ENCODE measurements at regions not wholly inside any gene's neighbourhood (a gene's known extent, or its start where the extent isn't known, plus 50 kb on each side); places are given as distances from the start of the nearest gene placed in this dataset.

DNA sequence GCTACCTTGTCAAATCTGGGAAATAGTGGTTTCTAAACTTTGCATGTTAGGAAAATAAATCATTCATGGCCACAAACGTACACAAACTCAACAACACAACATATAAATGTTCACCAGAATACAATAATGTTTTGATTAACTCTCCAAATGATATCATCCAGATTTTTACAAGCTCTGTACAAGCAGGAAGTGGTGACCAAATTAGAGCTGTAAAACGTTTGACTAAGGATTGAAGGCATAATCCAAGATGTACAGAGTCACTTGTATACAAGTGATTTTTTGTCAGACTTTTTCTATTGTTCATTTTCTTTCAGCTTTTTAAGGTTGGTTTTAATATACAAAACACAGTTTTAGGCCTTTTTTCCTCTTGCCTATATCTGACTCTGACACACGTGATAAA lies 748.4 kb upstream of the GRM7 start:
- Histone ChIP-seq H3K36me3 (ENCODE audit: control insufficient read depth in 2 of 2, extremely low read depth in 1 of 2, insufficient read depth in 2 of 2, low read length in 2 of 2) (no peaks in the 10 kb centered on the region), H3K4me1 (ENCODE audit: control insufficient read depth, extremely low read depth, insufficient read depth, low read length) (no peaks in the 10 kb centered on the region), H3K27ac (ENCODE audit: insufficient read depth, low read depth, low read length) (no peak overlapping the region), H3K9me1 (replicated peaks; ENCODE audit: control insufficient read depth, extremely low read depth, insufficient read depth, low read length) (no peaks in the 10 kb centered on the region), H4K20me1 (replicated peaks; ENCODE audit: control insufficient read depth, extremely low read depth, insufficient read depth, low read length) (no peaks in the 10 kb centered on the region), H3K9ac (replicated peaks; ENCODE audit: extremely low read depth, insufficient read depth, low read length) (no peak overlapping the region), H3K79me2 (ENCODE audit: control insufficient read depth, insufficient read depth, low read length) (no peaks in the 10 kb centered on the region), H3K27me3 (ENCODE audit: control insufficient read depth in 2 of 2, insufficient read depth in 2 of 2, low read length in 2 of 2) (no peaks in the 10 kb centered on the region), H2AFZ (ENCODE audit: low read depth, low read length) (no peak overlapping the region), H3K9me3 (replicated peaks; ENCODE audit: control insufficient read depth, insufficient read depth, low read length) (peaks cover 4% of the 10 kb centered on the region), H3K4me3 (replicated peaks in 1 of 3; ENCODE audit: insufficient read depth in 1 of 3, low read depth in 1 of 3, low read length in 3 of 3) (no peak overlapping the region), H3K4me2 (ENCODE audit: insufficient read depth, low read length) (no peak overlapping the region)
- dilution Hi-C loops (cut with MboI; ENCODE audit: extremely low pct_ligation_motif_present, low sequenced_read_pairs), result no loop called here
- intact Hi-C loops (cut with micrococcal nuclease), result no loop called here
- FAIRE-seq (no peak), DNase-seq (ENCODE audit: low read depth, low spot score) (no peak)
- ChIA-PET CTCF (no interaction called here), POLR2A (no interaction called here)
- TF ChIP-seq FOS (IDR thresholded peaks at IDR 0.05; ENCODE audit: borderline replicate concordance, insufficient read depth, low read length) (no peak), POLR2A (IDR thresholded peaks at IDR 0.05; ENCODE audit: low read depth, low read length) (no peak), JUN (IDR thresholded peaks at IDR 0.05; ENCODE audit: borderline replicate concordance, insufficient read depth, insufficient read length, low read depth) (no peak)
- BruUV-seq (replicated peaks), result no TSS peak

DNA sequence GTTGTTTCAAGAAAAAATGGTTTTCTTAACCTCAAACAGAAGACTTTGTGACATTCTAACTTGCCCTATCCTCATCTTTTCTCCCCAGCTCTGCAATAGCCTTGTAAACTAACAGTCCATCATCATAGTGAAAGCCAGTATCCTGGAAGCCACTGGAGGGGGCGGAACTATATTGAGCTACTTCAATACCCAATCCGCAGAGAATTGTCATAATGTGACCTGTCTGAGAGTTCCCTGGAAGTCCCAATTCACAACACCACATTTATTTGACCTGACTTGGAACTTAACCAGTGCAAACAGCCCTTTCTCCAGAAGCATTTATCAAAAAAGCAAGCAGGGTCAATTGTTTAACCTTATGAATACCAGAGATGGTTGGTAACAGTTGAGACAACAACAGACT lies 747.6 kb upstream of the GRM7 start:
- TF ChIP-seq EZH2 (IDR thresholded peaks at IDR 0.05; ENCODE audit: borderline replicate concordance, low read depth, low read length, severe bottlenecking), result no peak
- TF ChIP-seq POLR2A (IDR thresholded peaks at IDR 0.05; ENCODE audit: low read depth, low read length), result no peak
- TF ChIP-seq POLR2AphosphoS5 (IDR thresholded peaks at IDR 0.05; ENCODE audit: insufficient read depth, low read depth, low read length), result no peak
- no peak for TF ChIP-seq MYC (IDR thresholded peaks at IDR 0.05; ENCODE audit: low read depth, low read length)
- TF ChIP-seq GATA2 (IDR thresholded peaks at IDR 0.05; ENCODE audit: insufficient read depth, insufficient read length, low read depth, low read length), result no peak
- intact Hi-C loops (cut with micrococcal nuclease) (no loop called here), dilution Hi-C loops (cut with MboI; ENCODE audit: extremely low pct_ligation_motif_present, low sequenced_read_pairs) (no loop called here)
- Histone ChIP-seq H3K4me1 (ENCODE audit: control insufficient read depth, extremely low read depth, insufficient read depth, low read length) (no peaks in the 10 kb centered on the region), H3K4me3 (replicated peaks in 1 of 3; ENCODE audit: insufficient read depth in 1 of 3, low read depth in 1 of 3, low read length in 3 of 3) (no peak overlapping the region), H3K27me3 (ENCODE audit: control insufficient read depth in 2 of 2, insufficient read depth in 2 of 2, low read length in 2 of 2) (no peaks in the 10 kb centered on the region), H3K9me1 (replicated peaks; ENCODE audit: control insufficient read depth, extremely low read depth, insufficient read depth, low read length) (no peaks in the 10 kb centered on the region), H3K4me2 (ENCODE audit: insufficient read depth, low read length) (no peak overlapping the region), H3K79me2 (ENCODE audit: control insufficient read depth, insufficient read depth, low read length) (no peaks in the 10 kb centered on the region), H3K9ac (replicated peaks; ENCODE audit: extremely low read depth, insufficient read depth, low read length) (no peak overlapping the region), H3K27ac (ENCODE audit: insufficient read depth, low read depth, low read length) (no peak overlapping the region), H4K20me1 (replicated peaks; ENCODE audit: control insufficient read depth, extremely low read depth, insufficient read depth, low read length) (no peaks in the 10 kb centered on the region), H3K36me3 (ENCODE audit: control insufficient read depth in 2 of 2, extremely low read depth in 1 of 2, insufficient read depth in 2 of 2, low read length in 2 of 2) (no peaks in the 10 kb centered on the region), H2AFZ (ENCODE audit: low read depth, low read length) (no peak overlapping the region), H3K9me3 (replicated peaks; ENCODE audit: control insufficient read depth, insufficient read depth, low read length) (peaks cover 2% of the 10 kb centered on the region)
- FAIRE-seq (no peak), DNase-seq (ENCODE audit: low read depth, low spot score) (no peak)
- no TSS peak for BruUV-seq (replicated peaks)
- ChIA-PET POLR2A (no interaction called here), CTCF (no interaction called here)

Measured in endothelial cell of umbilical vein (primary cell).